ENCODE measurements at regions not wholly inside any gene's neighbourhood (a gene's known extent, or its start where the extent isn't known, plus 50 kb on each side); places are given as distances from the start of the nearest gene placed in this dataset.

DNA sequence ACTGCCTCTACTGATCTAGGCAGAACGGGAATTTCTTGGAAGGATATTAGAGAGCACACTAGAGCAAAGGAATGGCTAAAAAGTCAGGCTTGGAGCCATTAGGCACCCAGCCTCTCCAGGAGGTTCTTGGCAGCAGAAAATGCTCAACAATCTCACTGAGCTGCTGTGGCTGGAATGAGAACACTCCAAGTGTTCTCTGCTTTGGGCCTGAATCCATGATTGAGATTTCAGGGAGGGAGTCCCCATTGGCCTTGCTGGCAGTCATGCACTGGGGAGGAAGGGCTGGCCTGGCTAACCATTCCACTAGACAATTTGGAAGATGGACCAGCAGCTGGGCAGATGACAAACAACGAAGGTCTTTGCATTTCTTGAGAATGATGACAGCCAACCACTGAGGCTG lies 362.6 kb downstream of the SHQ1 start:
- H3K4me1 ChIP-seq (ENCODE audit: control insufficient read depth, extremely low read depth, insufficient read depth, low read length): peaks cover 15% of the 10 kb centered on the region
- H3K27ac ChIP-seq (ENCODE audit: insufficient read depth, low read depth, low read length): no peak overlapping the region
- dilution Hi-C loops (cut with MboI; ENCODE audit: extremely low pct_ligation_motif_present, low sequenced_read_pairs): no loop called here
- no peak overlapping the region for H3K4me2 ChIP-seq (ENCODE audit: insufficient read depth, low read length)
- TF ChIP-seq EZH2 (IDR thresholded peaks at IDR 0.05; ENCODE audit: borderline replicate concordance, low read depth, low read length, severe bottlenecking) (no peak), MYC (IDR thresholded peaks at IDR 0.05; ENCODE audit: low read depth, low read length) (no peak), GATA2 (IDR thresholded peaks at IDR 0.05; ENCODE audit: insufficient read depth, insufficient read length, low read depth, low read length) (no peak), FOS (IDR thresholded peaks at IDR 0.05; ENCODE audit: borderline replicate concordance, insufficient read depth, low read length) (no peak), CTCF (IDR thresholded peaks at IDR 0.05; ENCODE audit: extremely low read depth in 1 of 2, insufficient read depth in 1 of 2, low read depth in 1 of 2, low read length in 2 of 2) (no peak), POLR2A (IDR thresholded peaks at IDR 0.05; ENCODE audit: low read depth, low read length) (no peak), JUN (IDR thresholded peaks at IDR 0.05; ENCODE audit: borderline replicate concordance, insufficient read depth, insufficient read length, low read depth) (no peak), POLR2AphosphoS5 (IDR thresholded peaks at IDR 0.05; ENCODE audit: insufficient read depth, low read depth, low read length) (no peak)
- TF ChIP-seq, protein P1, sequence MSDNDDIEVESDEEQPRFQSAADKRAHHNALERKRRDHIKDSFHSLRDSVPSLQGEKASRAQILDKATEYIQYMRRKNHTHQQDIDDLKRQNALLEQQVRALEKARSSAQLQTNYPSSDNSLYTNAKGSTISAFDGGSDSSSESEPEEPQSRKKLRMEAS (IDR thresholded peaks at IDR 0.05; ENCODE audit: insufficient read depth, insufficient read length): no peak
- no peak overlapping the region for H2AFZ ChIP-seq (ENCODE audit: low read depth, low read length)
- H3K36me3 ChIP-seq (ENCODE audit: control insufficient read depth in 2 of 2, extremely low read depth in 1 of 2, insufficient read depth in 2 of 2, low read length in 2 of 2): no peaks in the 10 kb centered on the region
- FAIRE-seq (no peak), DNase-seq (ENCODE audit: low read depth, low spot score) (no peak)
- intact Hi-C loops (cut with micrococcal nuclease): loop anchor here (10.0 kb wide), 1 partner anchor 339 kb away; no protein-coding TSS in a partner anchor
- ChIA-PET POLR2A (interaction anchor here (0.7 kb wide), 1 partner anchor 592 kb away, joined by 3 read pairs; no protein-coding TSS in a partner anchor), CTCF (interaction anchor here (0.9 kb wide), 1 partner anchor 329 kb away, joined by 5 read pairs; no protein-coding TSS in a partner anchor)
- no peaks in the 10 kb centered on the region for H3K27me3 ChIP-seq (ENCODE audit: control insufficient read depth in 2 of 2, insufficient read depth in 2 of 2, low read length in 2 of 2)
- no peaks in the 10 kb centered on the region for H3K79me2 ChIP-seq (ENCODE audit: control insufficient read depth, insufficient read depth, low read length)
- no peaks in the 10 kb centered on the region for H3K9me3 ChIP-seq (replicated peaks; ENCODE audit: control insufficient read depth, insufficient read depth, low read length)
- no peaks in the 10 kb centered on the region for H3K9me1 ChIP-seq (replicated peaks; ENCODE audit: control insufficient read depth, extremely low read depth, insufficient read depth, low read length)
- H4K20me1 ChIP-seq (replicated peaks; ENCODE audit: control insufficient read depth, extremely low read depth, insufficient read depth, low read length): no peaks in the 10 kb centered on the region
- no TSS peak for BruUV-seq (replicated peaks)
- H3K4me3 ChIP-seq (replicated peaks in 1 of 3; ENCODE audit: insufficient read depth in 1 of 3, low read depth in 1 of 3, low read length in 3 of 3): no peak overlapping the region
- no peak overlapping the region for H3K9ac ChIP-seq (replicated peaks; ENCODE audit: extremely low read depth, insufficient read depth, low read length)

All from endothelial cell of umbilical vein (primary cell).